Activated CD4-positive, CD25-positive, alpha-beta regulatory T cell treated with anti-CD3 and anti-CD28 coated beads, Interleukin-2, amount 50 U/mL, for 72 hours (primary cell): ENCODE measurements at regions not wholly inside any gene's neighbourhood (a gene's known extent, or its start where the extent isn't known, plus 50 kb on each side); places are given as distances from the start of the nearest gene placed in this dataset.

Experiments used
- DNase-seq: peaks from one replicate; pipeline ENCODE4 v3.0.0; 2021

DNA sequence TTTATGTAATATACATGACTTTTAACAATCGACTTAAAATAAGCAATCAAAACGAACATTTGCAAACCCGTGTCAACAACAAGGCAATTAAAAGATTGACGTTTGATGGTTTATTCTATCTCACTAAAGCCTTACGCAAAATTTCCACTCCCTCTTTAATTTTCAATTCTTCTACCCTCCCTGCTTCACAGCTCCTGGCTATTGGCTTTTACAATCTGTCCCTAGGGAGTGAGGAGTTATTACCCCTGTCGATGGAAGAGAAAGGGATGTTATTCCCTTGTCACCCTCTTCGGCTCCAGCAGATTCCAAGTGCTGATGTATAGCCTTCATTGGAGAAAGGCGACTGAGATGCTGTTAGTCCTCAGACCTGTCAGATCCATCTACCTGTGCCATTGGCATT, 161.3 kb downstream of the ZNF281 start:
- no peak for DNase-seq

DNA sequence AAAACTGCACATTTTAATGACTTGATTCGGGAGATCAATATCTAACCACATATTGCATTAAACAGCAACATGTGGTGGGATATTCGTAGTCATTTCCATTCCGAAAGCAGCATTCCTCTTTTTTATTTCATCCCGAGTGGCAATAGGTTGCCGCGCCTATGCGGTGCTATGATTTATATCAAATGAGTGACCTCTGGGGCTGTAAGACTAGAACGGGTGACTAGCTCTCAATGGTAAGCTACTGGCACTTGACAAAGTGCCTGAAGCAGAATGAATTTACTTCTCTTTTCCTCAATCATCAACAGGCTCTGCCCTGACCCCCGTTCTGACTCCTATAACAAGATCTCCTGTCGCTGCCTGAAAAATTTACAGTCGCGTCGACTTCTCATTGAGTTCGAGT, 162.3 kb downstream of the ZNF281 start:
- DNase-seq, result no peak

DNA sequence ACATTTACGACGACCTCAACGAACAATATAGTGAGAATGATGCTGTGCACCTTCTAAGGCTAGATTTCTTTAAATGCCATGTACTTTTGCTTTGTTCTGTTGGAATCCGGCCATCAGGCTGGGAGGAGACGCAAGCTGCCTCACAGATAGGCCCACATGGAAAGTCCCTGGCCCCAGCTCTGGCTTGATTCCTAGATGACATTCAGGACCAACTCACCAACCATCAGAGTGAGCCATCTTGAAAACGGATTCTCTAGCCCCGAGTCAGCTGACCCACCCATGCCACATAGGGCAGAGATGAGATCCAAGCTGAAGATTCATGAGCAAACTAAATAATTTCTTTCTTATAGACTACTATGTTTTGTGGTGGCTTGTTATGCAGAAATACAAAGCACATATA, 164.4 kb downstream of the ZNF281 start:
- DNase-seq, result no peak

DNA sequence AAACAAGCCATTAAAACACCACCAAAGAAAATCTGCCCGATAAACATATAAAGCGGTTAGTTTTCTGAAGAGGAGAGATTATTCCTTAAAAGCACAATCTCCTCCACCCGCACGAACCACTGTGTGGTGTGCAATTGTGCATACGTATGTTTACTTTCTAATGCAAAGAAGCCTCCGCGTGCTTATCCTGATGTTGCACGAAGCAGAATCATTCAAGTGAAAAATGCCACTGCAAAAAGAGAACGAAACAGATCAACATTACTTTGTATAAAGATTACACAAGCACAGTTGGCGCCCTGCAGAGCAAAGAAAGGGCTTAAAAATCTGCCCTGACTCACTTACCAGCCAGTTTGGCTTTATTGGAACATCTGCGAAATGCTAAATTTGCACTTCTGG, 166.8 kb downstream of the ZNF281 start:
- DNase-seq, result no peak

DNA sequence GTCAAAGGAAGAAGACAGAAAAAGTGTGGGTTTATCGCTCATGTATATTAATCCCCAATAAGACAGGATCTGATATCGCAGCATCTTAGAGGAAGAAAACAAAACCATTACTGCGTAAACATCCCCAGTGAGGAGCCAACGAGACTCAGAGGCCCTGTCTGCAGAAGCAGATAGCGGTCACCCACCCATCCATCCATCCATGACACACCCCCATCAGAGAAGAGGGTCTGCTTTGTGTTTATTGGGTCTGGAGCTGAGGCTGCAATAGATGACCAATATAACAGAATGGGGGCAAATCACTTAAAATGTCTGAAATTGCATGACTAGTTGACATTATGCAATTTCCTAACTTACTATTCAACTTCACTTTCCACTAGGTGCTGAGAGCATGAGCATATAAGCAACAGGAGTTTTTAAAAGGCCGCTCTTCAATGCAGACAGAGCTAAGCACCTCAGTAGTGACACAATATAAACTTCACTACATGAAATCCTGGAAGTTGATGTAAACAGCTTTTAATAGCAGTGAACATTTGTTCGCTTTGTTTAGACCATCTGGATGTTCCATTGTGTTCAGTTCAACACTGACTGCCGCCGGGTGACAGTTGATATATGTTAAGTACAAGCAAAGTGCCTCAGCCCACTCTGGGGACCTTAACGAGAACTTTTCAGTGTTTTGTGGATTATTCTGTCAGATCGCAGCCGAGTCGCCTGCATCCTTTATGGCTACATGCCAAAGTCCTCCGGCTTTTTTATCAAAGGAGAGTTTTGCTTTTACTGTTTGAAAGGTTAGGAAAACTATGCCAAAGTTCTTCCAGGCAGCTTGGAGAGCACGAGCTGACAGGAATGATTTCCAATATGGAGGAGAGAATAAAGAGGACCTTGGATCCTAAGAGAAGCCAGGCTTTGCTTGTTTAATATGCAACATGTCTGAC, 167.5 kb downstream of the ZNF281 start:
- no peak for DNase-seq

DNA sequence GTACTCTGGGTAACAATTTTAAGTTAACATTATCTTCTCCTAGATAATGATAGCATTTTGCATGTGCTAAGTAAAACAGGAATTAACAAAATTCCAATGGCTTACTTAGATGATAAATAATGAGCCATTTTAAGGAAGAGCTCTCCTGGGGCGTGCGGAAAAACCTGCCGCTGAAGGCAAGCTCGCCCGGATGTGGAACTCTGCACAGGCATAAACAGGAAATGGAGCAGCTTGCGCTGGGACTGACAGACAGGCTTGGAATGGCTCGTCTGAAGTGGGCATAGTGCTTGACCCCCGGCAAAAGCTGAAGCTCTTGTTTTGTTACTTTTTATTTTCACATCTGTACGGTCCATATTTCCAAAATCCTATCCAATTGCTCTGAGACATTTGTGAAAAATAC, 169.2 kb downstream of the ZNF281 start:
- no peak for DNase-seq

DNA sequence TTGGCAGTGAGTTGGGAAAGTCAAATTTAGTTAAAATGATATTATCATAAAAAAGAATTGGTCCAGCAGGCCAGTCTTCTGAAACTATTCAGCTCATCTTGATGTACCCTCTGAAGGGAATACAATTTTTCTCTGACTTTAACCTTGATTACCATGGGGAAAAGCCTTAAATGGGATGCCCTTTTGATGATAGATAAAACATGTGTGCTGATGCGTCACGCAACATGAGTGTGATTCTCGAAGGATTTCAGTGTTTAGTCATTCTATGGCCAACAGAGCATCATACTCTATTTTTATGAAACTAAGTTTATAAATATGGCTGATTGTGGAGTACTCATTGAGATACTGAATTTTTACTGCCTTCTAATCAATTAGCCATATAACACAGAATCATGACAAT, 171.5 kb downstream of the ZNF281 start:
- DNase-seq, result no peak

DNA sequence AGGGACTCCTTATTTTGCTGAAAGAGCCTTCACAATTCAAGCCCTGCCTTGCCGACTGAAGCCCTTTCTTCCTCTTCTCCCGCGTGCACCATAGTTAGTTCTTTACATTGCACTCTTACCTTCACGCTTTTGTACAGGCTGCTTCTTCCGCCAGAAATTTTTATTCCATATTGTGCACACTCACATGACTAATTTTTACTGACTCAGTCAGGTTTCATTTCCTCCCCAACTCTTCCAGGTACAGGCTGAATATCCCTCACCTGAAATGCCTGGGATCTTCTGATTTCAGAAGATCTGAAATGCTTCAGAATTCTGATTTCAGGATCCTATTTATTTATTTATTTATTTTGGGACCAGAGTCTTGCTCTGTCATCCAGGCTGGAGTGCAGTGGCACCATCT, 172.8 kb downstream of the ZNF281 start:
- no peak for DNase-seq

DNA sequence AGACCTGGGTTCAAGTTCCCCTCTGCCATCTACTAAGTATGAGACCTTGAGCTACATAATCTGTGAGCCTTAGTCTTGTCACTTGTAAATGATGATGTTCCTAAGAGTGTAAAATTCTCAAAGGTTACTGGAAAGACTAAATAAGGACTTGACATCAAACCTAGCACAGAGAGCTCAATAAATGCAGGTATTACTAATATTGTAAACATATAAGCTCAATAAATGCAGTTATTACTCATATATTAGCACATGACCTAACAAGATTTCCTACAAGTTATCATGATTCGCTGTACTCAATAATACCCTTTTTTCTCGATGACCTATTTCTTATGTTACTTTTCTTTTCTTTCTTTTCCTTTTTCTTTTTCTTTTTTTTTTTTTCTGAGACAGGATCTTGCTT, 174.9 kb downstream of the ZNF281 start:
- no peak for DNase-seq

DNA sequence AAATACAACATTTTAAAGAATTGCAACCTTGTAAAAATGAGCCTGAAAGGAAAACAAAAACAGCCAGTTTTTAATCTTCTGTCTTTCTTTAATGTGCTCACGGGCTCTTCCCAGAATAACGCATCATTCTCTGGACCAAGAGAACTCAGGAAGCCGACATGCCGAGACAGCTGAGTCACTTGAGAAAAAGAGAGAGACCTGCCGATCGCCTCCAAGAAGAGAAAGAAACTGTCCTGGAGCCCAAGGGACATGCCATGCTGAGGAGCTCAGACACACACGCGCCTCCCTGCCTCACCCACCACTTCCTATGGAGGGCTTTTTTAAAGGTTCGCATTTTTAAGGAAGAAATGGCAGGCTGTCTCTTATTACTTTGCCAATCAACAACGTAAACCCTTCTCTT, 176.4 kb downstream of the ZNF281 start:
- DNase-seq, result no peak

DNA sequence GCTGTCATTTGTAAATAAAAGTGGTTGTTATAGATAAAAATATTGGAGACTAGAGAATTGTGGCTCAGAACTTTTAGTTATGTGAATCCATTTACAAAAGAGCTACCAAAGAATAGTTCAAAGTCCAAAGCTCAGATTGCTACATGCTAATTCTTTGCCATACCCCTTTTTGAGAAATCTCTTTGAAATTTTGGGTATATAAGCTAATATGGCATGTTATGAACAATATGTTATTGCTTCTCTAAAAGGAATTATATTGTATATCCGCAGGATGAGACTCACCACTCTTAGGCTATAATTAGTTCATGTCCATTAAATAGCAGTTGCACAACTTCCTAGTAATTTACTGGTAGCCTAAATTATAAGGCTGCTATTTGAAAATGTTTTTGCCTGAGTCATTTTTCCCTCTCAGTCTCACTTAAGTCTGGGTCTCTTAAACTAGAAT, 178.0 kb downstream of the ZNF281 start:
- DNase-seq, result no peak

DNA sequence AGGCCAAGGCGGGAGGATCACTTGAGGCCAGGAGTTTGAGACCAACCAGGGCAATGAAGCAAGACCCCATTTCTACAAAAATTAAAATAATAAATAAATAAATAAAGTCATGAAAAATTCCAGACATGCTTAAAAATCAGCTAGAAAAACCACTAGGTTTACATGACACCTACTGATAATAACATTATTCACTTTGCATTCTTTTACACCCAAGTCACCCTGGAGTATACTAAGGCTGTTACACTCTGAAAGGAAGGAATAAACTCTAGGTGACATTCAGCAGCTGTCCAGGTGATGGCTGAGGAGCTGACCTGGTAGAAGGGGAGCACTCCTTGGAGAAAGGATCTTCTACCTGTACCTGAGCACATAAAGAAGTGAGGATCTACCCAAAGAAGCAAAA, 179.2 kb downstream of the ZNF281 start:
- no peak for DNase-seq

DNA sequence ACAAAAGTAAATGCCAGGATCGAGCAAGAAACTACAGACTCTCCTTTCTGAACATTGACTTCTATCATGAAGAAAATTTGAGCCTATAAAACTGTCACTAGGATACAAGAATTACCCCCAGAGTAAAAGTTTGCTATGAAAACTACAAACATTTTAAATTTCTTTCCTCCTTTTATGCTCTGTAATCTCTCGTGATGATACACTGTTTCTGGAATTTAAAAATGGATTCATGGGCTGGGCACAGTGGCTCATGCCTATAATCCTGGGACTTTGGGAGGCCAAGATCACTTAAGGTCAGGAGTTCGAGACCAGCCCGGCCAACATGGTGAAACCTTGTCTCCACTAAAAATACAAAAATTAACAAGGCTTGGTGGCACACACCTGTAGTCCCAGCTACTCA, 181.3 kb downstream of the ZNF281 start:
- no peak for DNase-seq

DNA sequence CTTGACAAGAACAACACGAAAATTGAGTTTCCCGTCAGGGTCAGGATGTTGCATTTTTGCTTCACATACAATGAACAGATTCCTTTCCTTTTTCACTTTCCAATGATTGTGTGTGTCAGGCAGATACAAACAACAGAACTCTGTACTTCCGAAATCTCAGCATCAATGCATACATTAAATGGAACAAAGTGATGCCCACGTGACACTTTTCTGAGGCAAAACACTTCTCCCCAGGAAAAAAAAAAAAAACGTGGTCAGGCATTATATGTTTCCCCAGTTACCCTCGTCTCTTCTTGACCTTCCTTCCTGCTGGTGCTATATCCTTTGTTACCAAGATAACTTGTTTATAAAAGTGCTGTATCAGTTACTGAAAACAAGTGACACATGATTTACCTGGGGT, 181.8 kb downstream of the ZNF281 start:
- no peak for DNase-seq
